ENCODE measurements at regions not wholly inside any gene's neighbourhood (a gene's known extent, or its start where the extent isn't known, plus 50 kb on each side); places are given as distances from the start of the nearest gene placed in this dataset.

DNA sequence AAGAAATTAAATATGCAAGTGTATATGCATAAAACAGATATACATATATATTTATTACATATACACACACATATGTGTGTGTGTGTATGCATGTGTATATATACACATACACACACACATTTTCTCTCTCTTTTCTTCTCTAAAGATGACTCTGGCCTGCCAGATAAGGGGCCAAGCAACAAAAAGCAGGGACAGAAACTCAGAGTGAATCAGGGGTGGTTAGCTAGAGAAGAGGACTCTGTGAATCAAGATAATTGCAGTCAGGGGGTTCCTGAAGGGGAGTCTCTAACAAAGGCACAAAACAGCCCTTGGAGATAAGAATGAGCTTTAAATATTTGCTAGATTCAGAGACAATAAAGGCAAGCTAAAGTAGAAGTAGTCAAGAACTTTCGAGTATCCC, 650.5 kb downstream of the UTRN start:
- TF ChIP-seq CTCF (IDR thresholded peaks at IDR 0.05; ENCODE audit: partially characterized antibody, unreplicated experiment), result no peak
- Mint-ChIP-seq H3K36me3 (ENCODE audit: unreplicated experiment) (peaks cover 9% of the 10 kb centered on the region), H3K4me3 (ENCODE audit: unreplicated experiment) (no peak overlapping the region), H3K27me3 (ENCODE audit: unreplicated experiment) (no peaks in the 10 kb centered on the region), H3K9me3 (ENCODE audit: unreplicated experiment) (no peaks in the 10 kb centered on the region), H3K4me1 (ENCODE audit: low read depth, unreplicated experiment) (no peaks in the 10 kb centered on the region), H3K27ac (ENCODE audit: unreplicated experiment) (no peak overlapping the region)
- DNase-seq, result no peak

DNA sequence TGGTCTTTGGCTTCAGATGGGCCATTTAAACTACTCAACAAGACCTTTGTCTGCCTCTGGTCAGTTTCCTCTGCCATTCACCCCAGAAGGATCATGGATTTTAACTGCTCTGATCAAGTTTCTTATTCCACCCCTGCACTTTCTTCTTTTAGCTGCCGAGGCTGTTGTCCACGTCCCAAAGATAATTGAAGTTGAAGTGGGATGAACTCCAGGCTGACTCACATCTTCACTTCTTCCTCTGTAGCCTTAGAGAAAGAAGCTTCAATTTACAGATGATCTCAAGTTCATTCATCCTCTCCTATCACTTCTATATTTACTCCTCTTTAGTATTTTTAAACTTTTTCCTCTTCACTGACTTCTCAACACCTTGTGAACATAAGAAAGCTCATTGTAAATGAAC, 651.6 kb downstream of the UTRN start:
- no peaks in the 10 kb centered on the region for H3K9me3 Mint-ChIP-seq (ENCODE audit: unreplicated experiment)
- no peaks in the 10 kb centered on the region for H3K4me1 Mint-ChIP-seq (ENCODE audit: low read depth, unreplicated experiment)
- no peak for DNase-seq
- H3K27me3 Mint-ChIP-seq (ENCODE audit: unreplicated experiment), result no peaks in the 10 kb centered on the region
- peaks cover 9% of the 10 kb centered on the region for H3K36me3 Mint-ChIP-seq (ENCODE audit: unreplicated experiment)
- no peak overlapping the region for H3K27ac Mint-ChIP-seq (ENCODE audit: unreplicated experiment)
- H3K4me3 Mint-ChIP-seq (ENCODE audit: unreplicated experiment), result no peak overlapping the region
- TF ChIP-seq CTCF (IDR thresholded peaks at IDR 0.05; ENCODE audit: partially characterized antibody, unreplicated experiment), result no peak

DNA sequence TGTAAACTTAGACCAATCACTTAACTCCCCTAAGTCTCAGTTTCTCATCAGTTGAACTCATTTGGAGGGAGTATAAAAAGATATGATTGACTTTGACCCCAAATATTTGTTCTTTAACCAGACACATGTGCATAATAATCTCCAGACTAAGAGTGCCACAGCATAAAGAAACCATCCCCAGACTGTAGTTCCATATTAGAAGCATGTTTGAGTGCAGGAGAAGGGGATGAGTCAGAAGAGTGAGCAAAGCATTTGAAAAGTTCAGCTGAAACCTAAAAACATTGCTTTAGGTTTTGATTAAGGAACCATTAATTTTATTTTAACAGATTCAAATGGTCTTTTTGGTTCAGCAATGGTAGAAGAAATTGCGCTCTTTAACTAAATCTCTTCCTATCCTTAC, 654.8 kb downstream of the UTRN start:
- Mint-ChIP-seq H3K9me3 (ENCODE audit: unreplicated experiment) (no peaks in the 10 kb centered on the region), H3K36me3 (ENCODE audit: unreplicated experiment) (peaks cover 4% of the 10 kb centered on the region)

GRCh38 chr6:144944106-144944505, 659.0 kb downstream of the UTRN start:
- Mint-ChIP-seq H3K4me1 (ENCODE audit: low read depth, unreplicated experiment) (no peaks in the 10 kb centered on the region), H3K27me3 (ENCODE audit: unreplicated experiment) (no peaks in the 10 kb centered on the region), H3K4me3 (ENCODE audit: unreplicated experiment) (no peak overlapping the region), H3K36me3 (ENCODE audit: unreplicated experiment) (no peaks in the 10 kb centered on the region), H3K9me3 (ENCODE audit: unreplicated experiment) (no peaks in the 10 kb centered on the region), H3K27ac (ENCODE audit: unreplicated experiment) (no peak overlapping the region)
- no peak for TF ChIP-seq CTCF (IDR thresholded peaks at IDR 0.05; ENCODE audit: partially characterized antibody, unreplicated experiment)
- no peak for DNase-seq

More for the DNA sequence above, 654.8 kb downstream of the UTRN start:
- no peak for TF ChIP-seq CTCF (IDR thresholded peaks at IDR 0.05; ENCODE audit: partially characterized antibody, unreplicated experiment)
- Mint-ChIP-seq H3K27ac (ENCODE audit: unreplicated experiment) (no peak overlapping the region), H3K27me3 (ENCODE audit: unreplicated experiment) (no peaks in the 10 kb centered on the region), H3K4me3 (ENCODE audit: unreplicated experiment) (no peak overlapping the region), H3K4me1 (ENCODE audit: low read depth, unreplicated experiment) (no peaks in the 10 kb centered on the region)
- no peak for DNase-seq

DNA sequence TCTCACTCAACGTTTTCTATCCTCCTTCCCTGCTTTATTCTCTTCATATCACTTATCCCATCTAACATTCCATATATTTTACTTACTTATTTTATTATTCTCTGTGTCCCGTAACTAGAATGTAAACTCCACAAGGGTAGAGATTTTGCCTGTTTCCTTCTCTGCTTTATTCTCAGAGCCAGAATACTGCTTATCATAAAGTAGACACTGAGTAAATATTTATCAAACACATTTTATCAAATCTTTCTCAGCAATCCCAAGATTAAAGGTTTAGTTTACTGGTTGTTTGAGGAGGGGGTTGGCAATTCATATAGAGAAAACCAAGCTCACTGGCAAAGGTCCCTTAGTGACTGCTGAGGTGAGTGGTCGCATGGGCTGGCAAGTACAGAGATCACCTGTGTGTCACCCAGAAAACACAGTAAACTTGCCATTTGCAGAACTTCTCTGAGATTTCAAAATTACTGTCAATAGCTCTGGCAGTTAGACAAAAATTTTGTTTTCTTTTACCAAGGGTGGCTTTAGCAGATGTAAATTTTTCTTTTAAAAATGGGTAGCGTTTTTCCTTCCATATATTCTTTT, 662.4 kb downstream of the UTRN start:
- DNase-seq, result no peak
- Mint-ChIP-seq H3K27ac (ENCODE audit: unreplicated experiment) (no peak overlapping the region), H3K4me1 (ENCODE audit: low read depth, unreplicated experiment) (no peaks in the 10 kb centered on the region), H3K36me3 (ENCODE audit: unreplicated experiment) (no peaks in the 10 kb centered on the region), H3K4me3 (ENCODE audit: unreplicated experiment) (no peak overlapping the region), H3K27me3 (ENCODE audit: unreplicated experiment) (no peaks in the 10 kb centered on the region), H3K9me3 (ENCODE audit: unreplicated experiment) (no peaks in the 10 kb centered on the region)
- TF ChIP-seq CTCF (IDR thresholded peaks at IDR 0.05; ENCODE audit: partially characterized antibody, unreplicated experiment), result no peak
